ENCODE measurements at regions not wholly inside any gene's neighbourhood (a gene's known extent, or its start where the extent isn't known, plus 50 kb on each side); places are given as distances from the start of the nearest gene placed in this dataset.

- no peak for TF ChIP-seq CTCF (conservative IDR thresholded peaks at IDR 0.05; ENCODE audit: low read depth, low read length)
- no peak for TF ChIP-seq EZH2phosphoT487 (IDR thresholded peaks at IDR 0.05; ENCODE audit: borderline replicate concordance, low read length)
- no peak for TF ChIP-seq EZH2 (IDR thresholded peaks at IDR 0.05; ENCODE audit: low read length, unreplicated experiment)
Observed at GRCh38 chr1:87916965-87917364, 588.3 kb downstream of the LMO4 start.

Data from PC-3 (cell line).